Left hindlimb (tissue), 1 donor: ENCODE measurements at regions not wholly inside any gene's neighbourhood (a gene's known extent, or its start where the extent isn't known, plus 50 kb on each side); places are given as distances from the start of the nearest gene placed in this dataset.
A peak's percentile ranks its signal among the peaks of the same experiment; 100 is the strongest.

Experiments
- DNase-seq: peaks from one replicate; pipeline ENCODE4 v3.0.0-alpha.2; 2018

GRCh38 chr10:43965033-43965917 is 316.6 kb upstream of the ZNF32 start:
- DNase-seq: no peak

GRCh38 chr10:43964486-43964885 is 315.8 kb upstream of the ZNF32 start:
- no peak for DNase-seq

- DNase-seq: no peak
Observed at GRCh38 chr10:43963793-43964425, 315.2 kb upstream of the ZNF32 start.

GRCh38 chr10:43963379-43963778 is 314.7 kb upstream of the ZNF32 start:
- peak; percentile 2 for DNase-seq

GRCh38 chr10:43962346-43963191 is 313.9 kb upstream of the ZNF32 start:
- no peak for DNase-seq

GRCh38 chr10:43961523-43962345 is 313.1 kb upstream of the ZNF32 start:
- DNase-seq: no peak

- no peak for DNase-seq
Observed at GRCh38 chr10:43960981-43961380, 312.3 kb upstream of the ZNF32 start.

GRCh38 chr10:43960477-43960876 is 311.8 kb upstream of the ZNF32 start:
- DNase-seq: no peak

- no peak for DNase-seq
Observed at GRCh38 chr10:43960135-43960415, 311.4 kb upstream of the ZNF32 start.

GRCh38 chr10:43959364-43960134 is 310.9 kb upstream of the ZNF32 start:
- no peak for DNase-seq

GRCh38 chr10:43958964-43959363 is 310.3 kb upstream of the ZNF32 start:
- DNase-seq: no peak

GRCh38 chr10:43958071-43958432 is 309.4 kb upstream of the ZNF32 start:
- DNase-seq: no peak

GRCh38 chr10:43957267-43958070 is 308.8 kb upstream of the ZNF32 start:
- no peak for DNase-seq

- DNase-seq: no peak
Observed at GRCh38 chr10:43955978-43956377, 307.3 kb upstream of the ZNF32 start.

GRCh38 chr10:43955002-43955596 is 306.4 kb upstream of the ZNF32 start:
- DNase-seq: peak; percentile 19

GRCh38 chr10:43953672-43954071 is 305.0 kb upstream of the ZNF32 start:
- DNase-seq: no peak

- no peak for DNase-seq
Observed at GRCh38 chr10:43952760-43953159, 304.1 kb upstream of the ZNF32 start.

- DNase-seq: no peak
Observed at GRCh38 chr10:43949351-43949750, 300.7 kb upstream of the ZNF32 start.

GRCh38 chr10:43946445-43946844 is 297.8 kb upstream of the ZNF32 start:
- no peak for DNase-seq

GRCh38 chr10:43945908-43946307 is 297.2 kb upstream of the ZNF32 start:
- DNase-seq: peak; percentile 4
